Inflammatory macrophage treated with lipopolysaccharide for 1 hour (primary cell): ENCODE measurements at regions not wholly inside any gene's neighbourhood (a gene's known extent, or its start where the extent isn't known, plus 50 kb on each side); places are given as distances from the start of the nearest gene placed in this dataset.
"Not testable (repeated sequence)": the region's sequence is repeated elsewhere in the genome, so short reads cannot be mapped to it uniquely, and the experiment has no call there.

Experiments
- DNase-seq, 2 donors: peaks; one replicate each; pipeline ENCODE4 v3.0.0-alpha.2; 2020 to 2022

DNA sequence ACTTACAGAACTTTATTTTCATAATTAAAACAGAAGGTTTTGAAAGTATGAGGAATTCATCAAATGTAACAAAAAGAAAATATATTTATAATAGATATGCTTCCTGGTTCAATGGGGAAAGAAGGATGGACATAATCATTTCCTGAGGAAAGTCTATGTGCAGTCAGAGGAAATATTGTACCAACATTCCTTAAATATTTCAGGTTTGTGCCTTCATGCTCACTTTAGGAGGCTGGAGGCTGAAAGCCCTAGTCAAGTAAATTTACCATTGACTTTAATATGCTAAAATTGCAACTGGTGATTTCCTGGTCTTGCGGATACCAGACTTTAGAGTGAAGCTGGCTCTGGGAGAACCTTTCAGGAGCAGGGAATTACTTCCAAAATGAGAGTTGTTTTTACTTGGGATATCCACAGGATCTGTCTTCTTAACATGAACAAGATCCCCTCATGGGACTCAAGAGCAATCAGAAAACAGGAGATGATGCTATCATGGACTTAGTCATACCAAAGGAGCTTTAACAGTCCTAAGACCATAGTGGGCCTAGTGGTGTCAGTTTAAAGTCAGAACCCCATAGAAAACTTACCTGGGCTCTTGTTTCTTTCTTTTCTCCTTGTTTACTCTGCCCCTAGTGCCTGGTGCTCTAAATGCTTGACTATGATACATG, 762.8 kb upstream of the GRAMD2B start:
- no peak for DNase-seq

DNA sequence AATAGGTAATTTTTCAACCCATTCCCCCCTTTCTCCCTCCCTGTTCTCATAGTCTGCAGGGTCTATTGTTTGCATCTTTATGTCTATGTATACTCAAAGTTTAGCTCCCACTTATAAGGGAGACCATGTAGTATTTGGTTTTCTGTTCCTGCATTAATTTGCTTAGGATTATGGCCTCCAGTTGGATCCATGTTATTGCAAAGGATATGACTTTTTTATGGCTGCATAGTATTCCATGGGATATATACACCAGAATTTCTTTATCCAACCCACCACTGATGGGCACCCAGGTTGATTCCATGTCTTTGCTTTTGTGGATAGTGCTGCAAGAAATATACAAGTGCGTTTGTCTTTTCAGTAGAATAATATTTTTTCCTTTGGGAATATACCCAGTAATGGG, 761.6 kb upstream of the GRAMD2B start:
- no peak for DNase-seq

- no peak for DNase-seq
Observed at GRCh38 chr5:125668884-125669283, 754.3 kb upstream of the GRAMD2B start.

DNA sequence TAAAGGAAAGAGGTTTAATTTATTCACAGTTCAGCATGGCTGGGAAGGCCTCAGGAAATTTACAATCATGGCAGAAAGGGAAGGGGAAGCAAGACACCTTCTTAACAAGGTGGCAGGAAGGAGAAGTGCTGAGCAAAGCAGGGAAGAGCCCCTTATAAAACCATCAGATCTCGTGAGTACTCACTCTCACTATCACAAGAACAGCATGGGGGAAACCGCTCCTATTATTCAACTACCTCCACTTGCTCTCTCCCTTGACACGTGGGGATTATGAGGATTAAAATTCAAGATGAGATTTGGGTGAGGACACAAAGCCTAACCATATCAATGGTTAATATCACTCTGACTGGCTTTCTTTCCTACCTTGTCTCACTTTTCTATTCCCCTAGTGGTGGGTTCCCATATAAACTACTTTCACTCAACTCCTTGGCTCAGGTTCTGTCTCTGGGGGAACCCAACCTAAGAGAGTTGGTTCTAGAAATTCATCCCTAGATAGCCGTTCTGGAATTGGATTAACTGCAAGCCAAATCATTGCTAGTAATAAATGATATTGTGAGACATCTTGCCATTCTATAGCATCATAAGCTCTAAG, 749.8 kb upstream of the GRAMD2B start:
- no peak for DNase-seq

DNA sequence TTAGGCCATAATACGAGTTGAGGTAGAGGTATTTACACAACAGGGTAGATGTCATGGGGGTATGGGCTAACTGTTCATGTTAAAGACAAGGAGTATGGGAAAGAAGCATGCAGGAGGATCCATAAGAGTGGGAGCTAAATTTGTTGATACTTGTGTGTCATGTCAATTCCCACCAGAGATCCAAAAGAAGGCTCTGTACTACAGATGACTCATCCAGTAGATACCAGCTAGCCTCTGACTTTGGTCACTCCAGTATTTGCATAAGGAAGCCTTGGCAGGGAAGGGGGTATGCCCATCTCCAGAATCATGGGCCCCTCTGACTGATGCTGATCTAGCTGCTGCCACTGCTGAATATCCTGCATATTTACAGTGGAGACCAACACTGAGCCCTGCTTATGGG, 743.7 kb upstream of the GRAMD2B start:
- no peak for DNase-seq

GRCh38 chr5:125683669-125684068, 739.5 kb upstream of the GRAMD2B start:
- DNase-seq, result no peak

DNA sequence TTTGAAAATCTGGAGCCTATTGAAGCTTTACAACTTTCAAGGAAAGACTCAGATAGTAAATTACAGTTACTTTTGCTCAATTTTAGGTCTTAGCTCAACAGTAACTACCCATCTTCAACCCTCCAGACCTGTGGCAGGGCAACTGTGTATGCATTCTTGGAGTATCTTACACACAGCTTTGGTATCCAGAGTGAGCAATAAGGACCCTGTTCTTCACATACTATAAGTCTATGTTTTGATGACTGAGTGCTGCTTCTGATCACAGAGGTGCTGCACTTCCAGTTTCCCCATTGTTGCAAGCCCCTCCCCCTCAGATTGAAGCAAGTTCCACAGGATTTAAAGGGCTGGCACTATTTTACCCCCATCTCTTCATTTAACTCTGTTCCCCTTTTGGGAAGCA, 737.4 kb upstream of the GRAMD2B start:
- no peak for DNase-seq

DNA sequence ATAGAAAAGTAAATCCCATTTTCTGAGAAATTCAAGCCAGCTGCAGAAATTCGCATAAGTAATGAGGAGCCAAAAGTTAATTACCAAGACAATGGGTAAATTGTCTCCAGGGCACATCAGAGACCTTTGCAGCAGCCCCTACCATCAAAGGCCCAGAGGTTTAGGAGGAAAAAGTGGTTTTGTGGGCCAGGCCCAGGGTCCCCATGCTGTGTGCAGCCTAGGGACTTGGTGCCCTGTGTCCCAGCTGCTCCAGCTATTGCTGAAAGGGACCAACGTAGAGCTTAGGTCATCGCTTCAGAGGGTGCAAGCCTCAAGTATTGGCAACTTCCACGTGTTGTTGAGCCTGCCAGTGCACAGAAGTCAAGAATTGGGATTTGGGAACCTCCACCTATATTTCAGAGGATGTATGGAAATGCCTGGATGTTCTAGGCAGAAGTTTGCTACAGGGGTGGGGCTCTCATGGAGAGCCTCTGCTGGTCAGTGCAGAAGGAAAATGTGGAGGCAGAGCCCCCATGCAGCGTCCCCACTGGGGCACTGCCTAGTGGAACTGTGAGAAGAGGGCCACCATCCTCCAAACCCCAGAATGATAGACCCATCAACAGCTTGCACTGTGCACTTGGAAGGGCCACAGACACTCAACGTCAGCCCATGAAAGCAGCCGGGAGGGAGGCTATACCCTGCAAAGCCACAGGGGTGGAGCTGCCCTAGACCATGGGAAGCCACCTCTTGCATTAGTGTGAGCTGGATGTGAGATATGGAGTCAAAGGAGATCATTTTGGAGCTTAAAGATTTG, 731.3 kb upstream of the GRAMD2B start:
- not testable (repeated sequence) for DNase-seq

DNA sequence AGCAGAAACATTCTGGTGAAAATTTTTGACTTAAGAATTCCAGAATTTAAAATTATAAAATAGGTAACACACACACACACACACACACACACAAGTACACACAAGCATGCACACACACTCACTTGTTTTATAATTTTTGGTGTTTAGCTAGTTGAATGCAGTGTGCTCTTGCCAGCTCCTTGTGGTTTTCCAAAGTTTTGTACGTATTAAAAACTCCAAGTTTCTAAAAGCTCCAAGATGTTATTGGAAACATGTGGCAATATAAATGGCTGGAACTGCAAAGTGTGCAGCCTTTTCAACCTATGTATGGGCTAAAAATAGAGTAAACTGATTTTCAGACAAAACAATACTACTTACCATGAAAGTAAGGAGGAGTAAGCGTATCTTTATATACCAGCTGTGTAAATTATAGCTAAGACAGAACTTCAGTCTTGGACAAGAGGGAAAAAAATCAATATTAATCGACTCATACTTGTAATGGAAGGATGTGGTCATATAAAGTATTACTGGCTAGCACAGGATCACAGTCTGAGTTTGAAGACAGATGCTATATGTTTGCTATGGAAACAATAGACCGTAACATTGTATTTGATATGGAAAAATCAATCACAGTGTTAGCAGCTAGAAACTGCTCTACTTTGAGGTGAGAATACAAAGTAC, 727.1 kb upstream of the GRAMD2B start:
- no peak for DNase-seq

GRCh38 chr5:125696762-125697161, 726.4 kb upstream of the GRAMD2B start:
- no peak for DNase-seq

- no peak for DNase-seq
Observed at GRCh38 chr5:125698420-125698819, 724.8 kb upstream of the GRAMD2B start.

DNA sequence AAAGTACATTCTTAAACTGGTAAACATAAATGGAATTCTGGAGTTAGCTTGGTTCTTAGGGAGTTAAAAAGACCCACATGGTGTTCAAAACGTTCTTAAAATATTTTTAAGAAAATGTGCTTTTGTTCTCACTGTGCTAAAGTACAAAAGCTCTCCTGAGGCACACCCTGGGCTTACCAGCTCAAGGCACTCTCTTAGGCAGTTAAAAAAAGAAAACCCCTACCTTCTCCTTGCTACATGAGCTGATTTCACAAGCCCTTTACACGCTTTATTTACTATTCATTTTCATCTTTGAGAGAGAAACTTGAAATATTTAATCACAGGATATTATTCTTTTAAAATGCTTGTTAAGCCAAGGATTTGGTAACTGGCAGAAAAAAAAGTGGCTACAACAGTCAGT, 723.3 kb upstream of the GRAMD2B start:
- no peak for DNase-seq

DNA sequence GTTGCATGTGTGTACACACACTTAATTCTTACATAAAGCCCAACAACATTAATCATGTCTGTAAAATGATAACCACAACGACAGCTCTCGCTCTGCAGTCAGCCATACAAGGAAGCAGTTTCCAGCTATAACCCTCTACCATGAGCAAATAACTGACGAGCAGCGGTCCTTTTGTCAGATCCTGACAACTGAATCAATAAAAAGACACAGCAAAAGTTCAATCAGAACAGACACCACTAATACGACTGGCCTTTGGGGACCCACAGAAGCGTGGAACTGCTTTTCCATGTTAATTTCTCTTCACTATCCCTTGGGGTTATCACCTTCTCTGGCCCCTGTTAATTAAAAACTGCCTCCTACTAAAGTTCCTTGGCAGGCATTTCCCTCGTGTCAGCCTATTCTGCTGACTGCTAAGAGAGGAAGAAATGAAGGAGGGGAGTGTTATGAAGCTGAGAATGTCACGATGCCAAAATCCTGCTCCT, 722.8 kb upstream of the GRAMD2B start:
- DNase-seq, result no peak

GRCh38 chr5:125703616-125704015, 719.6 kb upstream of the GRAMD2B start:
- no peak for DNase-seq

DNA sequence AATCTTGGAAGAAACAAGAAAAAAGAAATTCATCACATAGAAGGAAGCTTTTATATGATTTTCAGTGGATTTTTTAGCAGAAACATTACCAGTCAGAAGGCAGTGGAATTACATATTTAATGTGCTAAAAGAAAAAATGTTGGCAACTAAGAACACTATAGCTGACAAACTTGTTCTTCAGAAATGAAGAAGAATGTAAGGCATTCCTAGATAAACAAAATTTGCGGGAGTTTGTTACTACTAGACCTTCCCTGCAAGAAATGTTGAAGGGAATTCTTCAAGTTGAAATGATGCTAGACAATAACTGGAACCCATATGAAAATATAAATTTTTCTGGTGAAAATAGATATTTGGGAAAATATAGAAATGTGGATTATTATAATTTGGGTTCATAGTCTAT, 718.3 kb upstream of the GRAMD2B start:
- DNase-seq, result no peak

GRCh38 chr5:125708583-125708982, 714.6 kb upstream of the GRAMD2B start:
- no peak for DNase-seq

DNA sequence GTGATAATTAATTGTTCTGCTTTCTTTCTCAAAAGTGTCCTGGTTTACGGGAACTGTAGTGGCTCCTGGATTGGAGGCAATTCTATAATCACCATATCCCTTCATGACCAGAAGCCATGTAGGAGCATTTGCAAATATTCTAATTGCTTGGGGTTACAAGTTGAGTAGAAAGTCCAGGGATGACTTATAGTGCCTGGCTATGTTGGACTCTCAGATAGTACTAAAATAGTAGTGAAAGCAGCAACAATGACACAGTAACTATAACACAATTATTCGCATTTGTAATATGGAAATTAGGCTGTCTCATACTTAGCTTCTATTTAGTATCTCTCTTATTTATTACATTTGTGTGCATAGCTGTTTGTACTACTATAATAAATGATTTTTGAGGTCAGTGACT, 712.5 kb upstream of the GRAMD2B start:
- DNase-seq, result no peak

GRCh38 chr5:125712397-125712796, 710.8 kb upstream of the GRAMD2B start:
- no peak for DNase-seq

DNA sequence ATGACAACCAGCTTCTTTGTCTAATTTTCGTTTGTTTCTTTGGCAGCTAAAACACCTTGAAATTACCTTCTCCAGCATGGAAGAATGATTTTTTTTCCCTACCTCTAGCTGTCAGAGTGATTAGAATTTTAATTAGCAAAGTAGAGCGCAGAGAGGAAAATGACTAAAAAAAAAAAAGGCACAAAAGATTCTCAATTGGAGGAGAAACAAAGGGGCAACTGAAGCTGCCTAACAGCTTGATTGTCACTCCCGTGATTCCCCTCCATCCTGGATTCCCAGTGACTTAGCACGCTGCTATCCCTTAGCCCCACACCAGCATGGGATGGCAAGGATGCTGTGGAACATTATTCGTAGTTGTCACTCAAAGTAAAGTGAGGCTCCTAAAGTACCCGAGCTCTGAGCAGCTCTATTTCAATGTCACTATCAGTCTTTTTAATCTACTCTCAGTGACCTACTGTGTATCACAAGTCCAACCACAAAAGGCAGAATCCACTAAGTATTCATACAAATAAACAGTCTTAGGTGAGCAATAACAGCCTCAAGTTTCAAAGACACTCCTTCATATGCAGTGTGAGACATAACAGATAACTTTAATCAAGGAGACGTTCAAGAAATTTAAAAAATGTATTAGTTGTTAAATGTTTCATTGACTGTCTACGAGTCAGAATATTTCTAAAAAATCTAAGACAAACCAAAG, 710.0 kb upstream of the GRAMD2B start:
- DNase-seq, result no peak

DNA sequence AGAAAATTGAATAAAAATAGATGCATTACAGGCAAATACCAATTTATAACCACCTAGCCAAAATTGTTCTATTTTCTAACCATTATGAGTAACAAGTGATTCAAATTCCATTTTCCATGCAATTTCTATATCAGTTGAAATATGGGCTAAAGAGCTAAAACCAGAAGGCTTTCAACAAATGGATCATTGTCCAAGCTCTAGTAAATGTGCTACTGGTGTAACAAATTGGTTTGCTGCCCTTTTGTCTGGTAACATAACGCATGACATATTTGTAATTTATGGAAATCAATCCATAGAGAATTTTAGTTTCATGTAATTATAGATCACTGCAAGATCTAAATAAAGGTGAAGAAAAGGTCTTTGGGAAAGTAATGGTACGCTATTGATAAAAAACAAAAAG, 708.0 kb upstream of the GRAMD2B start:
- no peak for DNase-seq

DNA sequence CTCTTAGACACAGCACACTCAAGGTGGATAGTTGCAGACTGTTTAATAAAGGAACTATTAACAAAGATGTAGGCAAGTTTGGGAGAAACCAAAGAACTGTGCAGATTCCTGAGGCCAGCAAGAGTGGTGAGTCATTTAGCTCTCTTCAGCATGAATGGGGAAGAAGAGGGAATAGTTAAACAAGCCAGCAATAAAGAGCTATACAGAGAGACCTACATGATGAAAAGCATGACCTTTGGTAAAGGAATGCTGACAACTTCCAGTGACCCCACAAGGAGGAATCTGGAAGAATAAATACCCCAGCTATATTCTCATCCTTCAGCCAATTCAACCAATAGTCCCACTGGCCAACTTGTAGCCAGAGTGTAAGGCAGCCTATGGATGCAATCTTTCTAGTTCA, 706.0 kb upstream of the GRAMD2B start:
- DNase-seq, result no peak

GRCh38 chr5:125719681-125720347, 703.4 kb upstream of the GRAMD2B start:
- no peak for DNase-seq

DNA sequence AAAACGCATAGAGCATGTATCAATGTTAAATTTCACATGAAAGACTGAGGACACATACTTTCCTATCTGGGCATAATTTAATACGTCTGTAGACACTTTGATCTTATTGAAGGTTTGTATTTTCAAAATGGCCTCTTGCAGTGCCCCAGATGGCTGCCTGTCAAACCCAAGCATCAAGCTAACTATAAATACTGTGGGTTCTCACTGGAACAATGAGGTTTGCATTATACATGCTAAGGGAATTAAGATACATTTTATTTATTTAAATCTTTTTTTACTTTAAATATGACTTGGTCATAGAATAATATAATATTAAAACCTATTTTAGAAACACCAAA, 702.9 kb upstream of the GRAMD2B start:
- DNase-seq, result no peak
